Fibroblast of lung (primary cell): ENCODE measurements at regions not wholly inside any gene's neighbourhood (a gene's known extent, or its start where the extent isn't known, plus 50 kb on each side); places are given as distances from the start of the nearest gene placed in this dataset.

Experiments
- DNase-seq, 2 donors: peaks; one replicate each; pipeline versions ENCODE4 v3.0.0 to v3.0.0-alpha.2; 2010; ENCODE audit warnings: low read depth in 2 of 2
- H2AFZ ChIP-seq: 2 replicates; pipeline ENCODE4 v1.5.1; 2012; ENCODE audit warnings: low read length, control low read depth, inconsistent platforms
- H3K27ac ChIP-seq: 2 replicates; pipeline ENCODE4 v1.5.1; 2011; ENCODE audit warnings: low read length, control low read depth; ENCODE audit not compliant: insufficient read depth
- H3K27me3 ChIP-seq: 2 replicates; pipeline ENCODE4 v1.5.1; 2011; ENCODE audit warnings: mild to moderate bottlenecking, low read length; ENCODE audit not compliant: control insufficient read depth, insufficient read depth
- H3K36me3 ChIP-seq: 2 replicates; pipeline ENCODE4 v1.5.1; 2011; ENCODE audit warnings: low read length; ENCODE audit not compliant: control insufficient read depth, insufficient read depth
- H3K4me1 ChIP-seq: 2 replicates; pipeline ENCODE4 v1.5.1; 2011; ENCODE audit warnings: low read length; ENCODE audit not compliant: control insufficient read depth, insufficient read depth; ENCODE audit errors: extremely low read depth
- H3K4me2 ChIP-seq: 2 replicates; pipeline ENCODE4 v1.5.1; 2011; ENCODE audit warnings: low read length, control low read depth; ENCODE audit not compliant: insufficient read depth; ENCODE audit errors: extremely low read depth
- H3K4me3 ChIP-seq, 4 experiments: fragments of 200-600 bp in 1 of 4; sonication (generic) in 1 of 4; replicated peaks in 1 of 4; 2 replicates each; pipeline ENCODE4 v1.5.1; 2011 to 2016; ENCODE audit warnings: low read length in 4 of 4, low read depth in 3 of 4, mild to moderate bottlenecking in 3 of 4, control low read depth in 2 of 4, inconsistent platforms in 1 of 4, mixed read lengths in 1 of 4; ENCODE audit not compliant: insufficient read depth in 1 of 4; ENCODE audit errors: control extremely low read depth in 1 of 4
- H3K79me2 ChIP-seq: 2 replicates; pipeline ENCODE4 v1.5.1; 2012; ENCODE audit warnings: mild to moderate bottlenecking, low read length, inconsistent platforms; ENCODE audit not compliant: control insufficient read depth, insufficient read depth
- H3K9ac ChIP-seq: 2 replicates; pipeline ENCODE4 v1.5.1; 2011; ENCODE audit warnings: mild to moderate bottlenecking, low read length, control low read depth; ENCODE audit not compliant: insufficient read depth
- H3K9me3 ChIP-seq: 2 replicates; pipeline ENCODE4 v1.5.1; 2012; ENCODE audit warnings: low read depth, low read length; ENCODE audit not compliant: control insufficient read depth, insufficient read depth
- H4K20me1 ChIP-seq: 2 replicates; pipeline ENCODE4 v1.5.1; 2011; ENCODE audit warnings: low read length; ENCODE audit not compliant: control insufficient read depth, insufficient read depth; ENCODE audit errors: extremely low read depth
- CTCF ChIP-seq, 2 donors: IDR thresholded peaks in 1 of 2; conservative IDR thresholded peaks in 1 of 2; 1 replicate in 1 of 2; 2 replicates in 1 of 2; pipeline ENCODE4 v1.5.1; 2011 to 2012; ENCODE audit warnings: low read length in 2 of 2, control low read depth in 1 of 2, inconsistent platforms in 1 of 2, low read depth in 1 of 2, mild to moderate bottlenecking in 1 of 2
- EZH2 ChIP-seq: IDR thresholded peaks from 2 replicates; pipeline ENCODE4 v1.5.1; 2012; ENCODE audit warnings: low read length, control low read depth, mild to moderate bottlenecking; ENCODE audit errors: missing control alignments

- no peak overlapping the region for H3K9ac ChIP-seq
- H3K9me3 ChIP-seq = no peaks in the 10 kb centered on the region
- no peaks in the 10 kb centered on the region for H3K36me3 ChIP-seq
- no peak overlapping the region for H3K27ac ChIP-seq
- no peak for TF ChIP-seq CTCF (conservative IDR thresholded peaks at IDR 0.05 in 1 of 2, IDR thresholded peaks at IDR 0.05 in 1 of 2; ENCODE audit: low read depth in 1 of 2, low read length in 2 of 2)
- no peak for TF ChIP-seq EZH2
- no peaks in the 10 kb centered on the region for H4K20me1 ChIP-seq
- H3K4me3 ChIP-seq = no peak overlapping the region
- no peaks in the 10 kb centered on the region for H3K27me3 ChIP-seq
- H2AFZ ChIP-seq = no peak overlapping the region
- H3K4me1 ChIP-seq = peaks cover 4% of the 10 kb centered on the region
- H3K79me2 ChIP-seq = no peaks in the 10 kb centered on the region
- DNase-seq = no peak
- H3K4me2 ChIP-seq = no peak overlapping the region
Observed at GRCh38 chr11:130560000-130560780, 111.7 kb downstream of the ADAMTS15 start.

GRCh38 chr11:130560781-130561109, 112.3 kb downstream of the ADAMTS15 start:
- H3K9ac ChIP-seq = no peak overlapping the region

GRCh38 chr11:130561441-130561881, 113.0 kb downstream of the ADAMTS15 start:
- TF ChIP-seq CTCF (conservative IDR thresholded peaks at IDR 0.05 in 1 of 2, IDR thresholded peaks at IDR 0.05 in 1 of 2; ENCODE audit: low read depth in 1 of 2, low read length in 2 of 2) = no peak
- TF ChIP-seq EZH2 = no peak
- Histone ChIP-seq H3K27ac (no peak overlapping the region), H4K20me1 (no peaks in the 10 kb centered on the region), H3K4me2 (no peak overlapping the region), H3K4me1 (peaks cover 2% of the 10 kb centered on the region), H3K79me2 (no peaks in the 10 kb centered on the region), H3K27me3 (no peaks in the 10 kb centered on the region), H3K9me3 (no peaks in the 10 kb centered on the region), H2AFZ (no peak overlapping the region), H3K9ac (no peak overlapping the region), H3K4me3 (no peak overlapping the region), H3K36me3 (no peaks in the 10 kb centered on the region)
- peak; percentile 36 to 59 for DNase-seq

More at GRCh38 chr11:130560781-130561109, 112.3 kb downstream of the ADAMTS15 start:
- Histone ChIP-seq H3K27ac (no peak overlapping the region), H2AFZ (no peak overlapping the region), H3K4me3 (no peak overlapping the region), H3K4me1 (peaks cover 2% of the 10 kb centered on the region), H3K36me3 (no peaks in the 10 kb centered on the region), H3K79me2 (no peaks in the 10 kb centered on the region), H3K9me3 (no peaks in the 10 kb centered on the region), H3K27me3 (no peaks in the 10 kb centered on the region), H3K4me2 (no peak overlapping the region), H4K20me1 (no peaks in the 10 kb centered on the region)
- TF ChIP-seq EZH2 (no peak), CTCF (conservative IDR thresholded peaks at IDR 0.05 in 1 of 2, IDR thresholded peaks at IDR 0.05 in 1 of 2; ENCODE audit: low read depth in 1 of 2, low read length in 2 of 2) (no peak)
- DNase-seq = no peak
